Testis (tissue), 2 donors: ENCODE measurements at regions not wholly inside any gene's neighbourhood (a gene's known extent, or its start where the extent isn't known, plus 50 kb on each side); places are given as distances from the start of the nearest gene placed in this dataset.

Experiments
- DNase-seq: peaks from one replicate; pipeline ENCODE4 v3.0.0-alpha.2; 2019
- H3K27ac ChIP-seq, 2 donors: fragments of 200-600 bp; sonication (generic); one replicate each; pipeline ENCODE4 v1.5.1; 2019
- H3K27me3 ChIP-seq: fragments of 200-600 bp; sonication (generic); one replicate; pipeline ENCODE4 v1.5.1; 2019
- H3K36me3 ChIP-seq: fragments of 200-600 bp; sonication (generic); one replicate; pipeline ENCODE4 v1.5.1; 2017; ENCODE audit warnings: low read depth; ENCODE audit errors: missing control alignments
- H3K4me1 ChIP-seq: fragments of 200-600 bp; sonication (generic); one replicate; pipeline ENCODE4 v1.5.1; 2019
- H3K4me3 ChIP-seq, 2 donors: fragments of 200-600 bp; sonication (generic); one replicate each; pipeline ENCODE4 v1.5.1; 2017 to 2019
- H3K9me3 ChIP-seq: fragments of 200-600 bp; sonication (generic); one replicate; pipeline ENCODE4 v1.5.1; 2017
- CTCF ChIP-seq, 3 experiments: fragments of 450-650 bp in 2 of 3; fragments of 200-600 bp in 1 of 3; sonication (generic) in 1 of 3; IDR thresholded peaks; one replicate each; pipeline ENCODE4 v1.5.1; 2016 to 2019; ENCODE audit warnings: antibody characterized with exemption in 3 of 3, mild to moderate bottlenecking in 2 of 3, moderate library complexity in 1 of 3
- POLR2A ChIP-seq: fragments of 450-650 bp; IDR thresholded peaks from one replicate; pipeline ENCODE4 v1.6.1; 2017; ENCODE audit warnings: antibody characterized with exemption, mild to moderate bottlenecking, moderate library complexity
- WGBS, 2 donors: methylation state at CpG; one replicate each; pipeline ENCODE4 v1.1.5; 2018; 5-methylcytosine and 5-hydroxymethylcytosine counted together
- intact Hi-C: fragments of 100-400 bp; cut with DNase I; formaldehyde crosslinking; loops from one replicate; pipeline ENCODE4 v1.15.1; 2023; ENCODE audit warnings: low total_unique reads

GRCh38 chr17:70296456-70296855 is 127.1 kb downstream of the KCNJ2 start:
- no peaks in the 10 kb centered on the region for H3K27me3 ChIP-seq
- no peak overlapping the region for H3K27ac ChIP-seq
- DNase-seq: no peak
- 89 to 97% methylated on average over 2 of the region's 2 CpGs for WGBS, 2 donors
- no peaks in the 10 kb centered on the region for H3K36me3 ChIP-seq
- H3K4me3 ChIP-seq: no peak overlapping the region
- intact Hi-C loops: no loop called here
- TF ChIP-seq CTCF (IDR thresholded peaks at IDR 0.05) (no peak), POLR2A (no peak)
- no peaks in the 10 kb centered on the region for H3K9me3 ChIP-seq
- no peaks in the 10 kb centered on the region for H3K4me1 ChIP-seq

GRCh38 chr17:70297397-70297796 is 128.1 kb downstream of the KCNJ2 start:
- no peaks in the 10 kb centered on the region for H3K27me3 ChIP-seq
- intact Hi-C loops: no loop called here
- H3K27ac ChIP-seq: no peak overlapping the region
- H3K4me3 ChIP-seq: no peak overlapping the region
- WGBS, 2 donors: 76% methylated on average over 2 of the region's 2 CpGs
- TF ChIP-seq POLR2A (no peak), CTCF (IDR thresholded peaks at IDR 0.05) (no peak)
- H3K9me3 ChIP-seq: no peaks in the 10 kb centered on the region
- H3K36me3 ChIP-seq: no peaks in the 10 kb centered on the region
- no peak for DNase-seq
- no peaks in the 10 kb centered on the region for H3K4me1 ChIP-seq

- no peaks in the 10 kb centered on the region for H3K9me3 ChIP-seq
- TF ChIP-seq POLR2A: no peak
- TF ChIP-seq CTCF (IDR thresholded peaks at IDR 0.05): no peak
- no peaks in the 10 kb centered on the region for H3K36me3 ChIP-seq
- DNase-seq: no peak
- H3K4me1 ChIP-seq: no peaks in the 10 kb centered on the region
- intact Hi-C loops: no loop called here
- no peak overlapping the region for H3K4me3 ChIP-seq
- WGBS, 2 donors: 54 to 56% methylated on average over 8 of the region's 8 CpGs
- no peak overlapping the region for H3K27ac ChIP-seq
- H3K27me3 ChIP-seq: no peaks in the 10 kb centered on the region
Measured at GRCh38 chr17:70298929-70299531, 129.7 kb downstream of the KCNJ2 start.

- no peak for TF ChIP-seq CTCF (IDR thresholded peaks at IDR 0.05)
- TF ChIP-seq POLR2A: no peak
- Histone ChIP-seq H3K36me3 (no peaks in the 10 kb centered on the region), H3K27ac (no peak overlapping the region), H3K4me1 (no peaks in the 10 kb centered on the region), H3K27me3 (no peaks in the 10 kb centered on the region), H3K4me3 (no peak overlapping the region), H3K9me3 (no peaks in the 10 kb centered on the region)
- DNase-seq: no peak
- WGBS, 2 donors: 77 to 80% methylated on average over 3 of the region's 3 CpGs
- intact Hi-C loops: no loop called here
Measured at GRCh38 chr17:70307430-70308225, 138.3 kb downstream of the KCNJ2 start.

GRCh38 chr17:70308618-70309017 is 139.3 kb downstream of the KCNJ2 start:
- TF ChIP-seq CTCF (IDR thresholded peaks at IDR 0.05): no peak
- 88 to 91% methylated on average over 2 of the region's 2 CpGs for WGBS, 2 donors
- H3K9me3 ChIP-seq: no peaks in the 10 kb centered on the region
- H3K36me3 ChIP-seq: no peaks in the 10 kb centered on the region
- H3K27me3 ChIP-seq: no peaks in the 10 kb centered on the region
- no peak for DNase-seq
- H3K27ac ChIP-seq: no peak overlapping the region
- no peaks in the 10 kb centered on the region for H3K4me1 ChIP-seq
- intact Hi-C loops: no loop called here
- no peak overlapping the region for H3K4me3 ChIP-seq
